Putamen (tissue), 1 donor: ENCODE measurements at regions not wholly inside any gene's neighbourhood (a gene's known extent, or its start where the extent isn't known, plus 50 kb on each side); places are given as distances from the start of the nearest gene placed in this dataset.

Experiments
- DNase-seq: peaks from one replicate; pipeline ENCODE4 v3.0.0-alpha.2; 2016; ENCODE audit warnings: low spot score

- no peak for DNase-seq
Measured at GRCh38 chr17:14813649-14814370, 451.3 kb downstream of the PMP22 start.

GRCh38 chr17:14808425-14808824, 456.7 kb downstream of the PMP22 start:
- no peak for DNase-seq

GRCh38 chr17:14805348-14805747, 459.8 kb downstream of the PMP22 start:
- DNase-seq, result no peak

- DNase-seq, result peak; percentile 70
Measured at GRCh38 chr17:14803826-14804225, 461.3 kb downstream of the PMP22 start.

GRCh38 chr17:14797801-14798200, 467.3 kb downstream of the PMP22 start:
- DNase-seq, result no peak

- no peak for DNase-seq
Measured at GRCh38 chr17:14797021-14797420, 468.1 kb downstream of the PMP22 start.

- DNase-seq, result no peak
Measured at GRCh38 chr17:14794961-14795360, 470.2 kb downstream of the PMP22 start.

GRCh38 chr17:14793237-14793636, 471.9 kb downstream of the PMP22 start:
- DNase-seq, result no peak

- DNase-seq, result no peak
Measured at GRCh38 chr17:14792746-14793145, 472.4 kb downstream of the PMP22 start.

GRCh38 chr17:14791221-14791620, 473.9 kb downstream of the PMP22 start:
- no peak for DNase-seq

- no peak for DNase-seq
Measured at GRCh38 chr17:14790521-14790920, 474.6 kb downstream of the PMP22 start.

- no peak for DNase-seq
Measured at GRCh38 chr17:14784997-14785696, 480.0 kb downstream of the PMP22 start.

GRCh38 chr17:14781123-14781522, 480.2 kb downstream of the HS3ST3B1 start:
- DNase-seq, result no peak

GRCh38 chr17:14780097-14780651, 479.3 kb downstream of the HS3ST3B1 start:
- no peak for DNase-seq

GRCh38 chr17:14779241-14779640, 478.4 kb downstream of the HS3ST3B1 start:
- DNase-seq, result no peak

GRCh38 chr17:14777291-14777690, 476.4 kb downstream of the HS3ST3B1 start:
- no peak for DNase-seq

- no peak for DNase-seq
Measured at GRCh38 chr17:14776791-14777190, 475.9 kb downstream of the HS3ST3B1 start.

- DNase-seq, result no peak
Measured at GRCh38 chr17:14775731-14776492, 475.0 kb downstream of the HS3ST3B1 start.

GRCh38 chr17:14774774-14775173, 473.9 kb downstream of the HS3ST3B1 start:
- DNase-seq, result no peak

- no peak for DNase-seq
Measured at GRCh38 chr17:14772776-14773175, 471.9 kb downstream of the HS3ST3B1 start.

- no peak for DNase-seq
Measured at GRCh38 chr17:14771543-14771942, 470.7 kb downstream of the HS3ST3B1 start.

GRCh38 chr17:14768923-14769322, 468.0 kb downstream of the HS3ST3B1 start:
- no peak for DNase-seq
